ENCODE measurements at regions not wholly inside any gene's neighbourhood (a gene's known extent, or its start where the extent isn't known, plus 50 kb on each side); places are given as distances from the start of the nearest gene placed in this dataset.

DNA sequence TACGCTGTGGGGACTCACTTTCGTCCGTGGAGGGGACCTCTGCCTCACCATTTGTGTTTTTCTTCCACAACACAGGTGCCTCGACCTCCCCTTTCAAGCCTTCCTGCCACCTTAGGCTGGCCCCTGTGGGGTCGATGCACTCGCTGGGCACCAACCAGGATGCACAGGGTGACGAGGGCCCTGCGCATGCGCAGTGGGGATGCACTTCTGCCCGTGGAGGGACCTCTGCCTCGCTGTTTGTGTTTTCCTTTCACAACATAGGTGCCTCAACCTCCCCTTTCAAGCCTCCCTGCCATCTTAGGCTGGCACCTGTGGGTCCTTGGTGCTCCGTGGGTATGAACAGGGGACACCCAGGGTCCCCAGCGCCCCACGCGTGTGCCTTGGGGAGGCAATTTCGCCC is 356.8 kb downstream of the ALG10 start:
- no peak overlapping the region for H3K4me3 ChIP-seq (ENCODE audit: low read length)
- no peak for TF ChIP-seq ZNF274 (IDR thresholded peaks at IDR 0.05; ENCODE audit: low read depth, low read length)

DNA sequence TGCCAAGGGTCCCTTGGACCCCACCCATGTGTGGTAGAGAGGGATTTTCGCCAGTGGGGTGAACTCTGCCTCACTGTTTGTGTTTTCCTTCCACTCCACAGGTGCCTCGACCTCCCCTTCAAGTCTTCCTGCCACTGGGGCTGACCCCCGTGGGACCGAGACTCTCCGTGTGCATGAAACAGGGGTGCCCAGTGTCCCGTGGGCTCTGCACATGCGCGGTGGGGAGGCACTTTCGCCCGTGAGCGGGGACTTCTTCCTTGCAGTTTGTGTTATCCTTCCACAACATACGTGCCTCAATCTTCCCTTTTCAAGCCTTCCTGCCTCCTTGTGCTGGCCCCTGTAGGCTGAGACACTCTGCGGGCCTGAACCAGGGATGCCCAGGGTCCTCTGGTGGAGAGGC is 362.4 kb downstream of the ALG10 start:
- no peak overlapping the region for H3K4me3 ChIP-seq (ENCODE audit: low read length)
- no peak for TF ChIP-seq ZNF274 (IDR thresholded peaks at IDR 0.05; ENCODE audit: low read depth, low read length)

DNA sequence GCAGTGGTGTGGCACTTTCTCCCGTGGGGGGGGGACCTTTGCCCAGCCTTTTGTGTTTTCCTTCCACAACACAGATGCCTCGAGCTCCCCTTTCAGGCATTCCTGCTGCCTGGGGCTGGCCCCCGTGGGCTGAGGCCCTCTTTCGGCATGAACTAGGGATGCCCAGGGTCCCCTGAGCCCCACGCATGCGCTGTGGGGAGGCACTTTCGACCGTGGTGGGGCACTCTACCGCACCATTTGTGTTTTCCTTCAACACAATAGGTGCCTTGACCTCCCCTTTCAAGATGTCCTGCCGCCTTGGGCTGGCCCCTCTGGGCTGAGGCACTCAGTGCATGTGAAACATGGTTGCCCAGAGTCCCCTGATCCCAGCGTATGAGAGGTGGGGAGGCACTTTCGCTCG is 363.7 kb downstream of the ALG10 start:
- no peak for TF ChIP-seq ZNF274 (IDR thresholded peaks at IDR 0.05; ENCODE audit: low read depth, low read length)
- no peak overlapping the region for H3K4me3 ChIP-seq (ENCODE audit: low read length)

DNA sequence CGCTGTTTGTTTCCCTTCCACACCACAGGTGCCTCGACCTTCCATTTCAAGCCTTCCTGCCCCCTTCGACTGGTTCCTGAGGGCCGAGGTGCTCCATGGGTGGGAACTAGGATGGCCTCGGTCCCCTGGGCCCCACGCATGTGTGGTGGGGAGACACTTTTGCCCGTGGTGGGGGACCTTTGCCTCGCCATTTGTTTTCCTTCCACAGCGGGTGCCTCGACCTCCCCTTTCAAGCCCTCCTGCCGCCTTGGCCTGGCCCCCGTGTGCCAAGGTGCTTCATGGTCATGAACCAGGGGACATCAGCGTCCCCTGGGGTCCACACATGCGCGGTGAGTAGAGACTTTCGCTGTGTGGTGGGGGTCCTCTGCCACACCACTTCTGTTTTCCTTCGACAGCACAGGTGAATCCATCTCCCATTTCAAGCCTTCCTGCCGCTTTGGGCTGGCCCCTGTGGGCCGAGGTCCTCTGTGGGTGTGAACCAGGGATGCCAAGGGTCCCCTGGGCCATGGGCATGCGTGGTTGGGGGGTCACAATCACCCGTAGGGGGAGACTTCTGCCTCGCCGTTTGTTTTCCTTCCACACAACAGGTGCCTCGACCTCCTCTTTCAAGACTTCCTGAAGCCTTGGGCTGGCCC is 364.4 kb downstream of the ALG10 start:
- H3K4me3 ChIP-seq (ENCODE audit: low read length), result no peak overlapping the region
- no peak for TF ChIP-seq ZNF274 (IDR thresholded peaks at IDR 0.05; ENCODE audit: low read depth, low read length)

DNA sequence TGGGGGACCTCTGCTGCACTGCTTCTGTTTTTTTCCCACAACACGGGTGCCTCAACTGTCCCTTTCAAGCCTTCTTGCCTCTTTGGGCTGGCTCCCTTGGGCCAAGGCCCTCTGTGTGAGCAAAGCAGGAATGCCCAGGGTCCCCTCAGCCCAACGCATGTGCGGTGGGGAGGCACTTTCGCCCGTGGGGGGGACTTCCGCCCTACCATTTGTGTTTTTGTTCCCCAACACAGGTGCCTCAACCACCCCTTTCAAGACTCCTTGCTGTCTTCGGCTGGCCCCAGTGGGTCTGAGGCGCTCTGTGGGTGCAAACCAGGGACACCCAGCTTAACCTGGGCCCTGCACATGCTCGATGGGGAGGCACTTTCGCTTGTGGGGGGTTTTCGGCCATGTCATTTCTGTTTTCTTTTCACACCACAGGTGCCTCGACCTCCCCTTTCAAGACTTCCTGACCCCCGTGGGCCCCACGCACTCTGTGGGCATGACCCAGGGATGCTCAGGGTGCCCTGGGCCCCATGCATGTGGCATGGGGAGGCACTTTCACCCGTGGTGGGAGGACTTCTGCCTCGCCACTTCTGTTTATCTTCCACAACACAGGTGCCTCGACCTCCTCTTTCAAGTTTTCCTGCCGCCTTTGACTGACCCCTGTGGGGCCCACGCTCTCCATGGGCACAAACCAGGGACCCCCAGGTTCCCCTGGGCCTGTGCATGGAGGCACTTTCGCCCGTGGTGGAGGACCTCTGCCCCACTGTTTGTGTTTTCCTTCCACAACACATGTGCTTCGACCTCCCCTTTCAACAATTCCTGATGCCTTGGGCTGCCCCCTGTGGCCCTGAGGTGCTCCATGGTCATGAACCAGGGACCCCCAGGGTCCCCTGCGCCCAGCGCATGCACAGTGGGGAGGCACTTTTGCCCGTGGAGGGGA is 365.7 kb downstream of the ALG10 start:
- no peak overlapping the region for H3K4me3 ChIP-seq (ENCODE audit: low read length)
- TF ChIP-seq ZNF274 (IDR thresholded peaks at IDR 0.05; ENCODE audit: low read depth, low read length), result no peak

DNA sequence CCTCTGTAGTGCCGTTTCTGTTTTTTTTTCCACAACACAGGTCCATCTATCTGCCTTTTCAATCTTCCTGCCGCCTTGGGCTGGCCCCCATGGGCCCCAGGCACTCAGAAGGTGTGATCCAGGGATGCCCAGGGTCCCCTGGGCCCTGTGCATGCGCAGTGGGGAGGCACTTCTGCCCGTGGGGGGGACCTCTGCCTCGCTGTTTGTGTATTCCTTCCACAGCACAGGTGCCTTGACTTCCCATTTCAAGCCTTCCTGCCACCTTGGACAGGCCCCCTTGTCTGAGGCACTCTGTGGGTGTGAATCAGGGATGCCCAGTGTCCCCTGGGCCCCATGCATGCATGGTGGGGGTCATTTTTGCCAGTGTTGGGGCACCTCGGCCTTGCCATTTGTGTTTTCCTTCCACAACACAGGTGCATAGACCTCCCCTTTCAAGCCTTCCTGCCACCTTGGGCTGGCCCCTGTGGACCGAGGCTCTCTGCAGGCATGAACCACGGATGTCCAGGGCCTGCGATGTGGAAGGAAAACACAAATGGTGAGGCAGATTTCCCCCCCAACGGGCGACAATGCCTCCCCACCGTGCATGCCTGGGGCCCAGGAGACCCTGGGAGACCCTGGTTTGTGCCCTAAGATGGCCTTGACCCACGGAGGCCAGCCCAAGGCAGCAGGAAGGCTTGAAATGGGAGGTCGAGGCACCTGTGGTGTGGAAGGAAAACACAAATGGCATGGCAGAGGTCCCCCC is 366.5 kb downstream of the ALG10 start:
- no peak overlapping the region for H3K4me3 ChIP-seq (ENCODE audit: low read length)
- no peak for TF ChIP-seq ZNF274 (IDR thresholded peaks at IDR 0.05; ENCODE audit: low read depth, low read length)

DNA sequence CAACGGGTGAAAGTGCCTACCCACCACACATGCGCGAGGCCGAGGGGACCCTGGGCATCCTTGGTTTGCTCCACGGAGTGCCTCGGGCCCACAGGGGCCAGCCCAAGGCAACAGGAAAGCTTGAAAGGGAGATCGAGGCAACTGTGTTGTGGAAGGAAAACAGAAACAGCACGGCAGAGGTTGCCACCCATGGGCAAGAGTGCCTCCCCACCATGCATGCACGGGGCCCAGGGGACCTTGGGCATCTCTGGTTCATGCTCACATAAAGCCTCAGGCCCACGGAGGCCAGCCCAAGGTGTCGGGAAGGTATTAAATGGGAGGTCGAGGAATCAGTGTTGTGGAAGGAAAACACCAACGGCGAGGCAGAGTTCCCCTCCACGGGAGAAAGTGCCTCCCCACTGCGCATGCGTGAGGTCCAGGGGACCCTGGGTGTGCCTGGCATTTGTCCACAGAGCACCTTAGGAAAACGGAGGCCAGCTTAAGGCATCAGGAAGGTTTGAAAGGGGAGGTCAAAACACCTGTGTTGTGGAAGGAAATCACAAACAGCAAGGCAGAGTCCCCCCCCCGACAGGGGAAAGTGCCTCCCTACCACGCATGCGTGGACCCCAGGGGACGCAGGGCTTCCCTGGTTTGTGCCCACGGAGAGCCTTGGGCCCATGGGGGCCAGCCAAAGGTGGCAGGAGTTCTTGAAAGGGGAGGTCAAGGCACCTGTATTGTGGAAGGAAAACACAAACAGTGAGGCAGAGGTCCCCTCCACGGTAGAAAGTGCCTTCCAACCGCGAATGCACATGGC is 367.3 kb downstream of the ALG10 start:
- no peak overlapping the region for H3K4me3 ChIP-seq (ENCODE audit: low read length)
- no peak for TF ChIP-seq ZNF274 (IDR thresholded peaks at IDR 0.05; ENCODE audit: low read depth, low read length)

DNA sequence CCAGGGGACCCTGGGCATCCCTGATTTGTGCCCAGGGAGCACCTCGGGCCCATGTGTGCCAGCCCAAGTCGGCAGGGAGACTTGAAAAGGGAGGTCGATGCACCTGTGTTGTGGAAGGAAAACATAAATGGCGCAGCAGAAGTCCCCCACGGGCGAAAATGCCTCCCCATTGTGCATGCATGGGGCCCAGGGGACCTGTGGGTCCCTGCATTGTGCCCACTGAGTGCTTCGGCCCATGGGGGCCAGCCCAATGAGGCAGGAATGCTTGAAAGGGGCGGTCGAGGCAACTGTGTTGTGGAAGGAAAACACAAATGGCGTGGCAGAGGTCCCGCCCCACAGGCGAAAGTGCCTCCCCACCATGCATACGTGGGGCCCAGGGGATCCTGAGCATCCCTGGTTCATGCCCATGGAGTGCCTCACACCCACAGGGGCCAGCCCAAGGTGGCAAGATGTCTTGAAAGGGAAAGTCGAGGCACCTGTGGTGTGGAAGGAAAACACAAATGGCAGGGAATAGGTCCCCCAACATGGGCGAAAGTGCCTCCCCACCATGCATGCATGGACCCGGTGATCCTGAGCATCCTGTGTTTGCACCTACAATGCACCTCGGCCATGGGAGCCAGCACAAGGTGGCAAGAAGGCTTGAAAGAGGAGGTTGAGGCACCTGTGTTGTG is 368.0 kb downstream of the ALG10 start:
- H3K4me3 ChIP-seq (ENCODE audit: low read length), result no peak overlapping the region
- no peak for TF ChIP-seq ZNF274 (IDR thresholded peaks at IDR 0.05; ENCODE audit: low read depth, low read length)

DNA sequence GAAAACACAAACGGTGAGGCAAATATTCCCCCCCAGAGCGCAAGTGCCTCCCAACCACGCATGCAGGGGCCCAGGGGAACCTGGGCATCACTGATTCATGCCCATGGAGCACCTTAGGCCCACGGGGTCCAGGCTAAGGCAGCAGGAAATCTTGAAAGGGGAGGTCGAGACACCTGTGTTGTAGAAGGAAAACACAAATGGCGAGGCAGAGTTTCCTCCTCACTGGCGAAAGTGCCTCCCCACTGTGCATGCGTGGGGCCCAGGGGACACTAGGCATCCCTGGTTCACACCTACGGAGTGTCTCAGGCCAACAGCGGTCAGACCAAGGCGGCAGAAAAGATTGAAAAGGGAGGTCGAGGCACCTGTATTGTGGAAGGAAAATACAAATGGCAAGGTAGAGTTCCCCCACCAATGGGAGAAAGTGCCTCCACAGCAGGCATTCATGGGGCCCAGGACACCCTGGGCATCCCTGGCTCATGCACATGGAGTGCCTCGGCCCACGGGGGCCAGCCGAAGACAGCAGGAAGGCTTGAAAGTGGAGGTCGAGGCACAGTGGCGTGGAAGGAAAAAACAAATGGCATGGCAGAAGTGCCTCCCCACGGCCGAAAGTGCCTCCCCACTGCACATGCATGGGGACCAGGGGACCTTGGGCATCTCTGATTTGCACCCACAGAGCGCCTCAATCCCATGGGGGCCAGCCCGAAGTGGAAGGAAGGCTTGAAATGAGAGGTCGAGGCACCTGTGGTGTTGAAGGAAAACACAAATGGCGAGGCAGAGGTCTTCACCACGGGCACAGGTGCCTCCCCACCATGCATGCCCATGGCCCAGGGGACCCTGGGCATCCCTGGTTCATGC is 368.8 kb downstream of the ALG10 start:
- no peak overlapping the region for H3K4me3 ChIP-seq (ENCODE audit: low read length)
- no peak for TF ChIP-seq ZNF274 (IDR thresholded peaks at IDR 0.05; ENCODE audit: low read depth, low read length)

DNA sequence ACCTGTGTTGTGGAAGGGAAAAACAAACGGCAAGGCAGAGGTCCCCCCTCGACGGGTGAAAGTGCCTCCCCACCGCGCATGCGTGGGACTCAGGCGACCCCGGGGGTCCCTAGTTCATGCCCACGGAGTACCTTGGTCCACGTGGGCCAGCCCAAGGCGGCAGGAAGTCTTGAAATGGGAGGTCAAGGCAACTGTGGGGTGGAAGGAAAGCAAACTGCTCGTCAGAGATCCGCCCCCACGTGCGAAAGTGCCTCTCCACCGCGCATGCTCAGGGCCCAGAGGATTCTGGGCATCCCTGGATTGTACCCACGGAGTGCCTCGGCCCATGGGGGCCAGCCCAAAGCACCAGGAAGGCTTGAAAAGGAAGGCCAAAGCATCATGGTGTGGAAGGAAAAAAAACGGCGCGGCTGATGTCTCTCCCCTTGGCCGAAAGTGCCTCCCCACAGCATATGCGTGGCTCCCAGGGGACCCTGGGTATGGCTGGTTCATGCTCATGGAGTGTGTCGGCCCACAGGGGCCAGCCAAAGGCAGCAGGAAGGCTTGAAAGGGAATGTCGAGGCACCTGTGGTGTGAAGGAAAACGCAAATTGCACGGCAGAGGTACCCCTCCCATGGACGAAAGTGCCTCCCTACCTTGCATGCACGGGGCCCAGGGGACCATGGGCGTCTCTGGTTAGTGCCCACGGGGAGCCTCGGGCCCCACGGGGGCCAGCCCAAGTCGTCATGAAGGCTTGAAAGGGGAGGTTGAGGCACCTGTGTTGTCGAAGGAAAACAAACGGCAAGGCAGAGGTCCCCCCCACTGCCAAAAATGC is 369.7 kb downstream of the ALG10 start:
- H3K4me3 ChIP-seq (ENCODE audit: low read length), result no peak overlapping the region
- no peak for TF ChIP-seq ZNF274 (IDR thresholded peaks at IDR 0.05; ENCODE audit: low read depth, low read length)

DNA sequence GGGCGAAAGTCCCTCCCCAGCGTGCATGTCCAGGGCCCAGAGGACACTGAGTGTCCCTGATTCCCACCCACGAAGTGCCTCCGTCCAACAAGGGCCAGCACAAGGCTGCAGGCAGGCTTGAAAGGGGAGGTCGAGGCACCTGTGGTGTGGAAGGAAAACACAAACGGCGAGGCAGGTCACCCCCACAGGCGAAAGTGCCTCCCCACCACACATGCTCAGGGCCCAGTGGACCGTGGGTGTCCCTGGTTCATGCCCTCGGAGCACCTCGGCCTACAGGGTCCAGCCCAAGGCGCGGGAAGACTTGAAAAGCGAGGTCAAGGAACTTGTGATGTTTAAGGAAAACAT is 370.4 kb downstream of the ALG10 start:
- TF ChIP-seq ZNF274 (IDR thresholded peaks at IDR 0.05; ENCODE audit: low read depth, low read length), result no peak
- H3K4me3 ChIP-seq (ENCODE audit: low read length), result no peak overlapping the region

All from GM08714 (cell line).